HG02885 (cell line): ENCODE measurements at regions not wholly inside any gene's neighbourhood (a gene's known extent, or its start where the extent isn't known, plus 50 kb on each side); places are given as distances from the start of the nearest gene placed in this dataset.

Experiments
- ATAC-seq: cut with Tn5 transposase; IDR thresholded peaks from one replicate; pipeline ENCODE4 v1.9.1; 2021; ENCODE audit warnings: mild to moderate bottlenecking; ENCODE audit not compliant: unreplicated experiment, poor library complexity

DNA sequence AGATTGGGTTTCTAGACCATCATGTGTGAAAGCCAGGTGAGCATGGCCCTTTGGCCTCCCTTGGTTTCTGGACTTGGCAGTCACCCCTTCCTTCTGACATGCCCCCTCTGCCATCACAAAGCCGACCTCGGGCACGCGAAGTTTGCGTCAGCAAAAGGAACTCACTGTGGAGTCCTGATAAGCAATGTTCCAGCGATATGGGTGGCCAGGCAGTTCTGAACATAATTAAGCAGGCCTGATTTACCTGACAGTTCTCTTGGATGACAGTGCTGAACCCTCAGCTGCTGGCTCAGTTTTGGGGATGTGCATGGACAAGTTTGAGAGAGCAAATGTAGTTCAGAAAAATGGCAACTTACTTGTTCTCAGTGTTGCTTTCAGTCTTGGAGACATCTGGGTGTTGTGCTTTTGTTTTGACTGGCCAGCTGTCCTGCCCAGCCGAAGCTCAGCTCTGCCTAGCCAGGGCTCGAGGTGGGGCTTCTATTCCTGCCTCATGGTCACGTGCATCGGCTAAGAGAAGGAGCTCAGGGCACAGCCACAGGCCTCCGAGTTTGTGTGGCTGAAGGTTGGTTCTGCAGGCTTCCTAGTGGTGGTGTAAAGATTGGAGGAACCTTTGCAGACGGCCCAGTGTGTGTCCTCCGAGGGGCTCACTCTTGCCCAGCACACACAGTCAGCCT, 78.3 kb downstream of the CLDN34 start:
- ATAC-seq = no peak

DNA sequence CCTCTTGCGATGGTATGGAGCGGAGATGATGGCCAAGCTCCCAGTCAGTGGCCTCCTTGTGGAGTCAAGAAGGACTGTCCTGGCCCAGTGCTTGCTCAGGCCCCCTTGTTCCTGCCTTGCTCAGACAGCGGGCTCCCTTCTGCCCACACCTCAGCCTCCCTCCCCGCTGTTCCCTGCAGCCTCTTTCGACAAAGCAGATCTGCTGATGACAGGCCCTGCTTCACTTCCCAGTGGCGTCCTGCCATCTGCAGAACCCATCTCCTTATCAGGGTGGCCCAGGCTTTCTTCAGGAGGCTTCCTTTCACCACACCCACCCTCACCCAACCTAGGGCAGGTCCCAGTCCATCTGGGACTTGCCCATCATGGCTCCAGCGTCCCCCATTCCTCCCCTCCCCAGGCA, 80.0 kb downstream of the CLDN34 start:
- ATAC-seq = no peak

DNA sequence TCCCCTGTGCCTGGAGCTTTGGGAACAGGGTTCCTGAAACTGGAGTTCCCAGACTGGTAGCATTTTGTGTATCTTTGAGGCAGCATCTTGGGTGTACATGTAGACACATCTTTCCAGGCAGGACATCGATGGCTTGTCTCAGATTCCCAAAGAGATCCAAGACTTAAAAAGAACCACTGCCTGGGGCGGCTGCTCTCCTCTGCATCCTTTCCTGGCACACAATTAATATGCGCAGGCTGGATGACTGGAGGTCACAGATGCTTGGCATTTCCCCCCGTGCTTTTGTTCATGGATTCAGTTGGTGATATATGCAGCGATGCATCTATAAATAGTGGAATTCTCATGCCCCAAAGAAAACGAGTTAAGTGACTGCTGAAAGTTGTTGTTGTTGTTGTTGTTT, 80.5 kb downstream of the CLDN34 start:
- ATAC-seq = no peak

DNA sequence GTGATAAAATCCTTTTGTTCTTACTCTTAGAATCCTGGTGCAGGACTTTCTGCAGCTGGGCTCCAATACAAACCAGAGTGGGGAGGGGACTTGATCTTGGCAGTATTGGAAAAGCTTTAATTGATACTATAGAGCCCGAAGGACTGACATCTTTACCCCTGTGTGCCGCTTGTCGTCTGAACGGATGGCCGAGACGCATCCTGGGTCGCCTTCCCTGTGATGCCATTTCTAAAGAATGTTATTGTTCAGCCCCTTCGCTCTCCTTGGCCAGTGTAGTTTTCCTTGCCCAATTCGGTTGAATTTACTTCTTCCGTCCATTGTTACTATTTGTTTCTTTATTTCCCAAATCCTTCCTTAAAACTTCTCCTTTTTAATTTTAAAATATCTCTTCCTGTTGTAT, 80.9 kb downstream of the CLDN34 start:
- ATAC-seq = no peak

DNA sequence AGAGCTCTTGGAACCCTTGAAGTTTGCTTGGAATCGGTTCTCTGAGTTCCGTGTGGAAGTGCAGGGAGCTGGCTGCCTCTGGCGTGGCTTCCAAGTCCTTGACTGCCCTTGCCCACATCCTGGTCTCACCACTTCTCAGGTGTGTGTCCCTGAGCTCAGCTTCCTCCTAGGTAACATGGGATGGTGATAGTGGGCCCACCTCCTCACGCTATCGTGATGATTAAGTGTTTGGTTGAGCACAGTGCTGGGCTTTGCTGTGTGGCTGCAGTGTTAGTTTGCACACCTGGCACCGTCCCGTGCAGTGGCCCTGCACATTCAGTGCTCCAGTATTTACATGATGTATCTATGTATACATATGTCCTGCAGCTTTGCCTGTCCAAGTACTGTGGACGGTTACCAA, 81.5 kb downstream of the CLDN34 start:
- no peak for ATAC-seq

DNA sequence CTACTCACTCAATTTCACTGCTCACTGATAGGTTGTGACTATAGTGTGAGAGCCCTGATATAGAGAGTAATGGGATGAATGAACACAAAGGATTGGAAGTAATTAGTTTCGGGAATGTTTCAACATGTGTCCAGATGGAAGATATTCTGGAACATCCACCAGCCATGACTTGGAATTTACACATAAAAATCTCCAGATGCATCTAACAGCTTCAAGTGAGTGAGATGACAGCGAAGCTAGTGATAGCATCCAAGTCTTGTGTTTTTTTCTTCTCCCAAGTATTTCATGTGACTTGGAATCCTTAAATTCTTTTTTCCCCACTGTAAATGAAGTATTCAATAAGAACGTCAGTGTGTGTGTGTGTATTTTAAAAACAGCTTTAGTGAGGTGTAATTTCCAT, 82.1 kb downstream of the CLDN34 start:
- ATAC-seq = no peak

DNA sequence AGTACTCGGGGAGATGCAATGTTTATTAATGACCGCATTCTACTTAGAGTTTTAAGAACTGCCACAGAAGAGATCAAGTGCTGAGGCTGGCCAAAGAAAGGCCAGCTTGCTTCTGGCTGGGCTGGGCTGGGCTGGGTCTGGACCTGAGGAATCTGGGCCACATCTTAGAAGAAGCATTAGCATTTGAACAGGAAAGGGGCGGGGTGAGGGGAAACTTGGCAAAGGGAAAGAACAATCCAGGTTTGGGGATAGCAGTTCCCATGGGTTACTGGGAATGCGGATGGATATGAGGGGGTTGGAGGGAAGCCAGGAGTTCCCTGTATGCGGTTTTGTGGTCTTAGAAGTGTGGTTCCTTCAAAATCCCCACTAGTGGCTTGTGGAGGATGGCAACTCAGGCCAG, 83.3 kb downstream of the CLDN34 start:
- no peak for ATAC-seq

DNA sequence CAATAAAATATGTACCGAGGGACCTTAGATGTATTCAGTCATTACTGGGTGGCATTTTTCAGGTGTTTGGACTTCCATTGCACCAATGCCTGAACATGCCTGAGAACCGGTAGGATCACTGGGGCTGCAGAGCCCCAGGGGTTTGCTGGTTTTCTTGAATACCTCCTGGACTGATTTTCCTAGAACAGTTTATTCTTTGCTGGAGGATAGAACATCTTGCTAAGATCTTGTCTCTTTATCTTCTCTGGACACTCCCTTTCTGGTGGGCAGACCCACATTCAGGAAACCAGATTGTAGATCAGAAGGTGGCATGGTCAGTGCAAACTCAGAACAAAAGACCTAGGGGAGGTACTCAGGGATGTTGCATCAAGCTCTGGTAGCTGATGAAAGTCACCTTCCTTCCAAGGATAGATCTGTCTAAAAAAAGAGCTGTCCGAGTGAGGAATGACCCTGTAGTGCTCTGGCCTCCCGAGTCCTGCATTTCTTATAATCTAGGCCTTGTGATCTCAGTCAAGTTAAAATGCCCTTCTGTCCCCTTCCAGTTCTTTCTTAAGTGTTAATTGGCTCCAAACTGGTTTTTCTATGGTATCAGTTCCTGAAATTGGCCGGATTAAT, 84.8 kb downstream of the CLDN34 start:
- ATAC-seq = no peak

DNA sequence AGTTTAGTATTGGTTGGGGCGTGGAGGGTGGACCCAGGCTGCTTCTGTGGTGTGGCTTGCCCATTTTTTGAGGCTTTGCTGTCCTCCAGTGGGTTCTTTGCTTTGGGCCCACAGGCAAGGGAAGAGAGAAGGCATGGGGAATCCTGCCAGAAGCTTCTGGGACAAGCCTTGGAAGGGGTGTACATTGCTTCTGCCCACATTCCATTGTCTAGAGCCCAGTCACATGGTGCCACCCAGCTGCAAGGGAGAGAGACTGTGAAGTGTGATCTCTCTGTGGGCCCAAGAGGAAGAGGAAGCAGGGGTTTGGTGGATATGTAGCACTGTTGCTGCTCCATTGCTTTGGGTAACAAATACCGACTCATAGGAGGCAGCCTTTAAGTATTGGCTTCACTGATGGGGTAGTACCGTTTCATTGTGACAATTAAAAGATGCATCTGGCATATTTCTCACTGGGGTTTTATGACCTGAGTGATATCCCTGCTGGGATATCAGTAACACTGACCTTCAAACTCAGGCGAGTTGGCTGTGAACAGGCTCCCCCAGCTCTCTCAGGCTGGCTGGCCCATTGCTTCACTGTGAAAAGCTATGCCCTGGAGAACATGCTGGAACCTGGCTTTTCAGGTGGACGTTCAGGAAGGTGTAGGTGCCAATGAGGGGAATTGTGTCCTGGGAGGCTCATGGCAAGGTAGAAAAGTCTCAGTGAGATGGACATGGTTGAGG, 85.9 kb downstream of the CLDN34 start:
- no peak for ATAC-seq

DNA sequence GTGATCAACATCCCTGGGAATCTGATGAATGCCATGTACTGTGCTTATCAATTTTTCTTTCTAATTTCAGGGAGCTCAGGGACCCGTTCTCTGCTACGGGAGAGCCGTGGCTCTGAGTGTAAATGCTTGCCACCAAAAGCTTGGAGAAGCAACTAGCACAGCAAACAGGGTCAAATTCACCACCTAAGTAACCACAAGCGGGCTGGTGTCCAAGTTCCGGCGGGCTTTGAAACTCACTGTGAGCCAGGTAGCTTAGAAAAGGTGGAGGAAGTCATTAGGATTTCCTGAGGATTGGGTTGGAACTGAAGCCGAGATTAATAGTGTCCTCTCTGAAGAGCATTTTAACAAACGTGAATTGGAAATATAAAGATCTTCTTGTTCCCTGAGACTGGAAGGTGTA, 87.2 kb downstream of the CLDN34 start:
- no peak for ATAC-seq

DNA sequence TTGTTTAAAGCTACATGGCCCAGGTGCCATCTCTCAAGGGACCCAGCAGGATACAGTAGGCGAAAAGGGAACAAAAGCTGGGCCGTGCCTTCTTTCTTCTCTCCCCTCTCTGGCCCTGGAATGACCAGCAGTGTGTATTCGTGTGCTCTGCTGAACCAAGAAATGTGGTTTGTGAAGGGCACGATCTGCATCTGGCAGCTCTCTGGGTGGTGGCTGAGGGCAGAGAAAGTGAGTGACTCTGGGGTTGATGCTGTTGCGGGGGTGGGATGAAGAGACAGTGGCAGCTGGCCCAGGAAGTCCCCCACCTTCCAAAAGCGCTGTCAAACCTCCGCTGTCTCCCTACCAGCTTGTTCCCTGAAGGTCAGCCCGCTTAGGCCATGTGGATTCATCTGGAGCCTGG, 88.3 kb downstream of the CLDN34 start:
- no peak for ATAC-seq

DNA sequence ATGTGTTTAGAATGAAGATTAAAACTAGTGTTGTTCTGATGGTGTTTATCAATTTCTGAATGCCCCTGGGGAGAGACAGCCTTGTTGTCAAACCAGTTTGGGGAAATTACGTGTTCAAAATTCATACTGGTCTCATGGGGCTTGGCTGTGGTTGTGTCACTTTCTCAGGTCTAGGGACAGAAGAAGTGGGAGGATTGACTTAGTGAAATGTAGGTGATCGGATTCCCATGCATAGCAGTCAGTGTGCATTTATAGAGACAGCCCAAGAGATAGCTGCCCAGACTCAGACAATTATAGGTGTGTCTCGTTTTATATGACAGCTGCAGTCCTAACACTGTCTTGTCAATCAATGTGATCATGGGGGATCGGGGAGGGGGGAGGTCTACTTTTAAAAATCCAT, 94.4 kb upstream of the CLCN4 start:
- peak; percentile 83 for ATAC-seq

DNA sequence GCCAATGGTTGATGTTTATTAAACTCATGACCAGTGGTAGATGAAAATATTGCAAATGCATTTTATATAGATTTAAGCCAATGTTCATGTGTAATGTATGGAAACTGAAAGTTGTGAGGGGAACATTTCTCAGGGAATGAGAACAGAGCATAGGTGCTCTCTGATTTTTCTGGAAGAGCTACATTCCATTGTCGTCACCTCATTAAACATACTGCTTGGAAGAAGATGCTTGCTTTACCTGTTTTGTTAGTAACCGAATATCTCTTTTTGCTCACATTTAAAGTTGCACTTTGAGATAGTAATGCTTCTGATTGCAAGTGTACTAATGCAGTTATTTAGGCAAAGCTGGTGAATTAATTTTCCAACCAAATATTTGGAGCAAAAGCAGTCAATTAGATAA, 93.8 kb upstream of the CLCN4 start:
- ATAC-seq = no peak

DNA sequence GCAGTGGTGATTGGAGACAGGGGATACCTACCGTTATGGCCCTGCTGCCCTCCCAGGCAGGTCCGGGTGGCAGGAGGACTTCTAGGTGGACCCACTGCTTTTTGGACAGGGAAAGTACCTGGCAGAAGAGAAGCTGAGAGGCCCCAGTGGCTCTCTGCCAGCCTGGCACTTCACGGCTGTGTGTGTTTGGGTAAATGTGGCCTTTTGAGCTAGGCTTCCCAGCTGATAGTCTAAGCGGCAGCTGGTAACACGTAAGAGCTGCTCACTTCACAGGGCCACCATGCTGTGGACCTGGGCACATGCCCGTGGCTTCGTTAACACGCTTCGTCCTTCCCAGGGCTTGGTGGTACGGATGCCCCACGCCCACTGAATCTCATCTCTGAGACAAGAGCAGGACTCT, 92.0 kb upstream of the CLCN4 start:
- no peak for ATAC-seq

DNA sequence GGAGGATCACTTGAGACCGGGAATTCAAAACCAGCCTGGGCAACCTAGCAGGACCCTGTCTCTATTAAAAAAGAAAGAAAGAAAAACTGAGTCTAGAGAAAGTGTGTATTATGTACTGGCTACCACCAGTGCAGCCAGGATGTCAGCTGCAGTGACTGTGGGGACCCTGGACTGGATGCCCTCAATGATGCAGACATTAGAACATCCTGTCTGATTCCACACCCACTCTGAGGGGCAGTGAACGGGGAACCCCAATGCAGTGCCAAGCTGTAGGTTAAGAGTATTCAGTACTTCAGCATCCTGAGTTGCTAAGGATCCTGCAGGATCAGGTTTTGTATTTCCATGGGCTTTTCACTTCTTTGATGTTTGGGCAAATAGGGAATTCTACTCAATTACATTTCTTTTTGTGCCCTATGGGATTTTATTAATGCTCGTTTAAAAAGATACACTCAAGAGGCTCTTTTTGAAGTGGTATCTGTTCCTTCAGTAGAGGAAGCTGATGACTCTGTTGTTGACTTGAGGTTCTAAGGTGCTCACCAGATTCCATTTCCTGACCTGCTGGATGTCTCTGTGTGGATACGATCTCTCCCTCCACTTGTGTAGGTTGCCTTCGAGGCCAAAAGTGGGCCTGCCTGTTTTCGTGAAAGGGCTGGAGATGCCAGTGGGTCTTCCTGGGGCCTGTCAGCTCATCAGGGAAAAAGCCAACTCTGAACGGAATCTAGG, 85.9 kb upstream of the CLCN4 start:
- ATAC-seq = no peak

DNA sequence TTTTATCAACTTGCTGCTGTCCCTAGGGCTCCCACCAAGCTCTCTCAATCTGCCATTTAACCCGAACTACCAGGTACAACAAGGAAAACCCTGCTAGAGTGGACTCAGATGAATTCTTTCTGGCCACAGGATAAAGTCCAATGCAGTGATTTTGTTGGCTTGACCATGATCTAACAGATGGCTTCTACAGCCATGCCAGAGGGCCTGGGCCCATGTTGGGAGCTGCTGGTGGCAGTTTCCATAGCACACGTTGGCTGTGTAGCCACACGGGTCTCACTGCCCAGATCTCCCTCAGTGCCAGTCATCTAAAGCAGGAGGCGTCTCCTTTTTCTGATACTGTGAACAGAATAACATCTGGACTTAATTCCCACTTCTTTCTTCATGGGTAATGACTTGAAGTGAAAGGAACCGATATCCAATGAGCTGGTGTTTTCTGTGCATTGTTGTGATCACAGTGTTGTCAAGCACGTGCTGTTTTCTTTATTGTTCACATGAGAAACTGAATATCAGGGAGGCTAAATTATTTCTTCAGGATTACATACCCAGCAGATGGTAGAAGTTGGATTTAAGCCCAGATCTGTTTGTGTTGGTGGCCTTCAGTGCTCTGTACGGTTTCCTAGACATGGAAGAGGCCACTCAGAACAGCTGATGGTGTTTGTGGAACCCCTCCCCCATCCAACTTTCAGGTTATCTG, 85.2 kb upstream of the CLCN4 start:
- ATAC-seq = no peak

DNA sequence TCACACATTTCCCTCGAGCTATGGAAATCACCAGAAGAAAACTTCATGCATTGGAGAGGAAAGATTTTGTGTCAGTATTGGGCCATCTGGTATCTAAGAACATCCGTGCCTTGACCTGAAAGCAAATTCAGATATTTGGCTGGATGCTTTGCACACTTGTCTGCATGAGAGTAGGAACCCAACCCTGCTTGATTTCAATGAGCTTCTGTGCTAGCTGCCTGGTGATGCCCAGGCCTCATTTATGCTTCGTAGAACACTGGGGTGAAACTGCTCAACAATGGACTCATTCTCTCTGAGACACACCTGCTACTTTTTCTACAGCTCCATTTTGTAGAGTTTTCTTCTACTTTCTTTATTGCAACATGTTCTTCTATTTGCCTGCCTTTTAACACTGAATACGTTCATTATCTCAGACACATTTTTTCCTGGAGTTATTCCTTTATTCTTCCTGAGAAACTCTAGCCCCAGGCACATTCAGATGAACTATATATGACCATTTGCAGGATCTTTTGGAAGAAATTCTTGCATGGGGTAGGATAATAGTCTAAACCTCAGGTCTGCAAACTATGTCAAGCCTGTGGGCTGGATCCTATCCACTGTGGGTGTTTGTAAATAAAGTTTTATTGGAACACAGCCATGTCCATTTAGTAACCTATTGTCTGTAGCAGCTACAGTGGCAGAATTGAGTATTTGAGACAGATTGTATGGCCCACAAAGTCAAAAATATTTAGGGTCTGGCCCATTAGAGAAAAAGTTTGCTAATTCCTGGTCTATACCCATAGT, 83.8 kb upstream of the CLCN4 start:
- no peak for ATAC-seq

DNA sequence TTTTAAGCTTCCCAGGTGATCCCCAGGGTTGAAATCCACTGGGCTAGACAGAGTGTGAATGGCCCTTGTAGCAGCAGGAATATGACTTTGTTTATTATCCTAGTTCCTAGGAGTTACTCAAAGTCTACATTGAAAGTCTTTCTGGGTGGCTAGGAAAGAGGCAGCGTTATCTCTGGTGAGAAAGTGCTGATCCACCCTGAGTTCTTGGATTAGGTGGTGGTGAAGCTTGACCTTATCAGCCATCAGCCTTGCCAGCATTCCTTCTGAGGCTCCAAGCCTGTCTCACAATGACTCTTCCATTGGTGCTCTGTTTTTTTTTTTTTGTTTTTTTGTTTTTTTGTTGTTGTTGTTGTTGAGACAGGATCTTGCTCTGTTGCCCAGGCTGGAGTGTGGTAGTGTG, 83.1 kb upstream of the CLCN4 start:
- no peak for ATAC-seq

DNA sequence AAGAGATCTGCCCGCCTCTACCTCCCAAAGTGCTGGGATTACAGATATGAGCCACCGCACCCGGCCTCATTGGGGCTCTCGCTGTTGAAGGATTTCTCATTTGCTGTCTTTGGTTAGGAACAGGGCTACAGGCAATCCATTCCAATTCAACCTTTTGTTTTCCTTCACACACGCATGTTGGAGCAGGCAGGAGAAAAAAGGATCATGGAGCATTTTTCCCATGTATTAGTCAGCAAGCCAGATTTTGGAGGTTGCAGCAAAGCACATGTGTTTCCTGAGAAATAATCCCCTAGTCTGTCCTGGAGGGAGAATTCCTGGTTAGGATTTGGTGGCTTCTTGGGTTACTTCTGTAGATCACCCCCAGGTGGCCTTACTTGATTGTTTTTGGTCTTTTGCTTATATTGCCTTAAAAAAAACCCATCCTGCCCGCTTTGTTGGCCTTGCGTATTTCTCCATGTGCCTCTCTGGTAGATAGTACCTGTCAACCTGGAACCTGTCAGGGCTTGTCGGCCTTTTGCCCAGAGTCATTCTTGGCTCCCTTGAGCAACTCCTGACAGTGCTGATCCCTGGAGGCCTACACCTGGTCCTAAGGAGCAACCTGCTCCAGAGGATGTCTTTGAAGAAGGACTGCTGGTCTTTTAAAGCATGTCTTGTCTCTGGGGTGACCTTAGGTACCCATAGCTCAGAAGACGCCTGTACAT, 82.4 kb upstream of the CLCN4 start:
- ATAC-seq = no peak
